Amniotic epithelial cell (primary cell): ENCODE measurements at regions not wholly inside any gene's neighbourhood (a gene's known extent, or its start where the extent isn't known, plus 50 kb on each side); places are given as distances from the start of the nearest gene placed in this dataset.
A peak's percentile ranks its signal among the peaks of the same experiment; 100 is the strongest.

ENCODE experiments used
- DNase-seq: peaks from one replicate; pipeline ENCODE4 v3.0.0-alpha.2; 2010; ENCODE audit warnings: low read depth

GRCh38 chr2:106629981-106630380 is 142.8 kb downstream of the CD8B2 start:
- DNase-seq = no peak

DNA sequence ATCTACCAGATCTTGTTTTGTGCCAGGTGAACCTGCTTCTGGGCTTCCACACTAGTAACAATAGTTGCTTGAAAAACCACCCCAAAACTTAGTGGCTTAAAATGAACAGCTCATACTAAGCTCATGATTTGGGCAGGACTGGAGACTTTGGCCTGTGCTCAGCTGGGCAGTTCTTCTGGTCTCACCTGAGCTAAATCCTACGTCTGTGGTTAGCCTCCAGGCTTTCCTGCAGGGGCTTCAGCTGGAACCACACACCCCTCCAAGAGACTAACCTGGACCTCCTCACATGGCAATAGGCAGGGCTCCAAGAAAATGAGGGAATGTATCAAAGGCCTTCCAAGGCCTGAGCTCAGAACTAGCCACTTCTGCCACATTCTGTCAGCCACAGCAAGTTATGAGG is 144.1 kb downstream of the CD8B2 start:
- DNase-seq = no peak

- peak; percentile 16 for DNase-seq
Observed at GRCh38 chr2:106638043-106638442, 150.9 kb downstream of the CD8B2 start.

- DNase-seq = no peak
Observed at GRCh38 chr2:106638580-106638979, 151.4 kb downstream of the CD8B2 start.

- DNase-seq = peak; percentile 65
Observed at GRCh38 chr2:106642679-106643078, 155.5 kb downstream of the CD8B2 start.

DNA sequence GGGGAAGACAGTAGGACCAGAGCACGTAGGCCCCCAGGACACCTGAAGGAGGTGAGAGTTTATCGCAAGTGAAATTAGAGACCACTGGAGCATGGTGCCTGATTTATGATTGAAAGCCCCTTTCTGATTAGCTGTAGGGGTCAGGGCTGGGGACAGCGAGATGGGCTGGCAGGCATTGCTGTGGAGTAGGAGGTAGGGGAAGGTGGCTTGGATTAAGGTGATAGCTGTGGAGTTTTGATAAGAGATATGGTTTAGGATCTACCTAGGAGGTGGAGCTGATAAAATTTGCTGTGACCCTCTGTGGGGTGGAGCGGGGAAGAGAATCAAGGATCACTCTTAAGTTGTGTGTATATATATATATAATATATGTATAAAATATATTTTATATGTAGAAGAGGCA is 157.5 kb downstream of the CD8B2 start:
- DNase-seq = no peak

DNA sequence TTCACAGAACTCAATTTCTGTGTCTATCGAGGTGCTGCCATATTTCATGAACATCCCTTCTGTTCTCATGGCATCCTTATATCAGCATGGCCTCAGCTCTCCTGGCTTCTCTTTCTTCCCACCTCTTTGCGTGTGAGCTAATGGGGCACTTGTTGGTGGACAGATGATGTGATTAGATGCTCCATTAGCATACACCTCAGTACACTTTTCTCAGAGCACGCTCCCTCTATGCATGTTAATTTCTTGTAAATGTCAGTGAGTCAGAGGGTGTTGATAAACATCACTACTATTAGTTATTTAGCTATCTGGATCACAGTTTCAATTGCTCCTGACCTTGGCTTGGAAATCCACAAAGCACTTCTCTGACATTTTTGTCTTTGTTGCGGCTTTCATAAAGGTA is 159.4 kb downstream of the CD8B2 start:
- DNase-seq = no peak

GRCh38 chr2:106649306-106649705 is 162.1 kb downstream of the CD8B2 start:
- peak; percentile 8 for DNase-seq

GRCh38 chr2:106653465-106653864 is 166.3 kb downstream of the CD8B2 start:
- no peak for DNase-seq

GRCh38 chr2:106658616-106659015 is 171.5 kb downstream of the CD8B2 start:
- no peak for DNase-seq

DNA sequence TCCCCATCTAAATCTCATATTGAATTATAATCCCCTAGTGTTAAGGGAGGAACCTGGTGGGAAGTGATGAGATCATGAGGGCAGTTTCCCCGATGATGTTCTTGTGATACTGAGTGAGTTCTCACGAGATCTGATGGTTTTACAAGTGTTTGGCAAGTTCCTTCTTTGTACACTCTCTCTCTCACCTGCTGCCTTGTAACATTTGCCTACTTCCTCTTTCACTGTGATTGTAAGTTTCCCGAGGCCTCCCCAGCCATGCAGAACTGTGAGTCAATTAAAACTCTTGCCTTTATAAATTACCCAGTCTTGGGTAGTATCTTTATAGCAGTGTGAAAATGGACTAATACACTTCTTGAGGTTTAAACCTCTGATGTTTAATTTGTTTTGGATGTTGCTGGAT is 177.5 kb downstream of the CD8B2 start:
- no peak for DNase-seq

DNA sequence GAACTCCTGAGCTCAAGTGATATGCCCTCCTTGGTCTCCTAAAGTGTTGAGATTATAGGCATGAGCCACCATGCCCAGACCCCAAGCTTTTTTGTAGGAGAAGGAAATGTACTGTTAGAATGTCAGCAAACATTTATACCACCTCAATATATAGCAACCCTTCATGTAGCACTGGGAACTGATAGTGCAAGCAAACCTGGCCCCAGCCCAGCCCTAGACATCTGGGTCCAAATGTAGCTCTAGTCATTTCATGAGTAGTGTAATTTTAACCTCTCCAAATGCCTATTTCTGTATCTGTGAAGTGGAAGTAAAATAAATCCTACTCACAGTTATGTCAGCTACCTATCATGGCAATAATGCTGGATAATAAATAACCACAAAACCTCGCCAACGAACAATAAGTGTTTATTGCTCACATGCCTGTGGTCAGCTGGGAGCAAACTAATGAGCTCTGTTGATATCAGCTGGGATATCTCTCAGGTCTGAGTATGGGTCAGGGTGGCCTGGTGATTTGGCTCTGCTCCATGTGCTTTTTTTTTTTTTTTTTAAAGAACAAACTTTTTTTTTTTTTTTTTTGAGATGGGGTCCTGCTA is 180.4 kb downstream of the CD8B2 start:
- no peak for DNase-seq

- DNase-seq = no peak
Observed at GRCh38 chr2:106685180-106685897, 198.2 kb downstream of the CD8B2 start.

DNA sequence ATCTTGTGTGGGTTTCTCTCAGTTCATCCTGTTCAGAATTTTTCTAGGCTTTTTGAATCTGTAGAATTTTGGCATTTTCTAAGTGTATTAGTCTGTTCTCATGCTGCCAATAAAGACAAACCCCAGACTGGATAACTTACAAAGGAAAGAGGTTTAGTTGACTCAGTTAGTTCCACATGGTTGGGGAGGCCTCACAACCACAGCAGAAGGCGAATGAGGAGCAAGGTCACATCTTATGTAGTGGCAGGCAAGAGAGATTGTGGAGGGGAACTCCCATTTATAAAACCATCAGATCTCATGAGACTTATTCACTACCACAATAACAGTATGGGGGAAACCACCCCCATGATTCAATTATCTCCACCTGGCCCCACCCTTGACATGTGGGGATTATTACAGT is 199.2 kb downstream of the ST6GAL2 start:
- DNase-seq = no peak

GRCh38 chr2:106694964-106695470 is 190.9 kb downstream of the ST6GAL2 start:
- DNase-seq = no peak

GRCh38 chr2:106695919-106696318 is 190.0 kb downstream of the ST6GAL2 start:
- DNase-seq = no peak

DNA sequence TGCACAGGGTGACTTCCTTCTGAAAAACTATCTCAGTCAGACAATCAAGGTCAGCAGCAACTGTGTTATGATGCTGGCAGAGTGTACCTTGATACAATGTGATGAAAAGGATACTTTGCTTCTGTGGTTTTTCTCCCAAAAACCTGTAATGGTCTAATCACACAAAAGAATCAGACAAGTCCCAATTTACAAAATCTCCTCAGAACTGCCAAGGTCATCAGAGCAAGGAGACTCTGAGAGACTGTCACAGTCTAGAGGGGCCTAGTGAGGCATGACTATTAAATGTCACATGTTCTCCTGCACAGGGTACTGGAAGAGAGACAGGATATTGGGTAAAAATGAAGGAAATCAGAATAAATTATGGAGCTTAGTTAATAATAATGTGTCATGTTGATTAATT is 185.4 kb downstream of the ST6GAL2 start:
- no peak for DNase-seq

- no peak for DNase-seq
Observed at GRCh38 chr2:106701203-106702022, 184.6 kb downstream of the ST6GAL2 start.

DNA sequence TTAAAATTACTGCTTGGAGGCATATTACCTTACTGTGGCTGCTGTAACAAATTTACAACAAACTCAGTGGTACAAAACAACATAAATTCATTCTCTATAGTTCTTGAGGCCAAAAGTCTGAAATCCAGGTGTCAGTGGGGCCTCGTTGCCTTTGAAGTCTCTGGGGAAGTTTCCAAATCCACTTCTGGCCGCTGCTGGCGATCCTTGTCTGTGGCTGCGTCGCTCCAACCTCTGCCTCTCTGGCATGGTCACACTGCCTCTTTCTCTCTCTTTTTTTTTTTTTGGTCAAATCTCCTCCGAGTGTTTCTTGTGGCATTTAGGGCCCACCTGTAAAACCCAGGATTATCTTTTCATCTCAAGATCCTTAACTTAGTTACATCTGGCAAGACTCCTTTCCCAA is 182.8 kb downstream of the ST6GAL2 start:
- no peak for DNase-seq

DNA sequence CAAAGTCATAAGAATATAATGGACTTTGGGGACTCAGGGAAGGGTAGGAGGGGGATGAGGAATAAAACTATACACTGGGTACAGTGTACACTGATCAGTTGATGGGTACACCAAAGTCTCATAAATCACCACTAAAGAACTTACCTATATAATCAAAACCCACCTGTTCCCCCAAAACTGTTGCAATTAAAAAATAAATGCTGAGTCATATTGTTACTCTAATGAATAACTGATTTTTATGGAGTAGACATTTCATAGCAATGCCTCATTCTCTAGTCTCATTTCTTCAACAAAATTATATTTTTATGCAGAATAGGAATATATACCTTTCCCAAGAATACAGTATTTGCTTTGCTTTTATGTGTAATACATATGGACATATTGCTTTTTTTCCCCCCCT is 181.2 kb downstream of the ST6GAL2 start:
- no peak for DNase-seq

GRCh38 chr2:106705877-106706276 is 180.1 kb downstream of the ST6GAL2 start:
- DNase-seq = no peak

GRCh38 chr2:106706283-106706682 is 179.7 kb downstream of the ST6GAL2 start:
- DNase-seq = no peak

DNA sequence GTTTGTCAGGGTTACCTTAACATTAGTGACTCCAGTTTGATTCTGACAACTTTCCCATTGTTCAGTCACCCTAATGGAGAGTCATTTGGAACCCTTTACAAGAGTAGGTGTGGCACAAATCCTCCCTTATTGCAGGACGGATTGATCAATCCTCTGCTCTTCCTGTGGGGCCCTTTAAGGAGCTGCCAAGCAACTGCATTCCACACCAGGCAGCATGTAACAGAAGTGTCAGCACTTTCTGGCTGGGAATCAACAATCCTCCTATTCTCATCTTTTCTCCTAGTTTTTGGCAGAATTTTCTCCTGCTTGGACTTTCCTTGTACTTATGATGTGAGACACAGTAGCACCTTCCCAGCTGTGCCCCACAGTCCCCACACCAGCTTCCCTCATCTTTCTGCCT is 177.8 kb downstream of the ST6GAL2 start:
- DNase-seq = no peak
